Chondrocyte (in vitro differentiated cells): ENCODE measurements at regions not wholly inside any gene's neighbourhood (a gene's known extent, or its start where the extent isn't known, plus 50 kb on each side); places are given as distances from the start of the nearest gene placed in this dataset.
"Not testable (repeated sequence)": the region's sequence is repeated elsewhere in the genome, so short reads cannot be mapped to it uniquely, and the experiment has no call there.

Source experiments
- DNase-seq: peaks from one replicate; pipeline ENCODE4 v3.0.0; 2021; ENCODE audit warnings: mixed read lengths, low spot score
- H3K27ac Mint-ChIP-seq: one replicate; pipeline ENCODE4 v1.8.0; 2021; ENCODE audit warnings: mild to moderate bottlenecking, moderate library complexity, mixed read lengths; ENCODE audit not compliant: unreplicated experiment
- H3K27me3 Mint-ChIP-seq: 2 replicates; pipeline ENCODE4 v1.8.0; 2021; ENCODE audit warnings: low read depth, mixed read lengths
- H3K36me3 Mint-ChIP-seq: 2 replicates; pipeline ENCODE4 v1.8.0; 2021; ENCODE audit warnings: low read depth, mixed read lengths
- H3K4me1 Mint-ChIP-seq: 2 replicates; pipeline ENCODE4 v1.8.0; 2021; ENCODE audit warnings: low read depth, mild to moderate bottlenecking, mixed read lengths
- H3K4me3 Mint-ChIP-seq: one replicate; pipeline ENCODE4 v1.8.0; 2021; ENCODE audit warnings: mild to moderate bottlenecking, moderate library complexity, mixed read lengths; ENCODE audit not compliant: unreplicated experiment
- H3K9me3 Mint-ChIP-seq: 2 replicates; pipeline ENCODE4 v1.8.0; 2021; ENCODE audit warnings: low read depth, mixed read lengths
- CTCF ChIP-seq: fragments of 200-600 bp; sonication (generic); IDR thresholded peaks from 2 replicates; pipeline ENCODE4 v1.5.0; 2021; ENCODE audit warnings: antibody characterized with exemption, mild to moderate bottlenecking, moderate library complexity

- no peak for DNase-seq
- H3K27me3 Mint-ChIP-seq, result no peaks in the 10 kb centered on the region
- TF ChIP-seq CTCF, result no peak
- no peaks in the 10 kb centered on the region for H3K4me1 Mint-ChIP-seq
- no peak overlapping the region for H3K4me3 Mint-ChIP-seq
- H3K9me3 Mint-ChIP-seq, result peaks cover 46% of the 10 kb centered on the region
- H3K27ac Mint-ChIP-seq, result no peak overlapping the region
- no peaks in the 10 kb centered on the region for H3K36me3 Mint-ChIP-seq
Measured at GRCh38 chr18:14970027-14970426, 222.1 kb downstream of the ANKRD30B start.

- Mint-ChIP-seq H3K27ac (no peak overlapping the region), H3K4me3 (no peak overlapping the region), H3K9me3 (peaks cover 49% of the 10 kb centered on the region), H3K4me1 (no peaks in the 10 kb centered on the region), H3K36me3 (no peaks in the 10 kb centered on the region), H3K27me3 (no peaks in the 10 kb centered on the region)
- DNase-seq, result no peak
- TF ChIP-seq CTCF, result no peak
Measured at GRCh38 chr18:14971461-14972185, 223.7 kb downstream of the ANKRD30B start.

- not testable (repeated sequence) for DNase-seq, H3K4me3 Mint-ChIP-seq
- H3K9me3 Mint-ChIP-seq, result peaks cover 63% of the 10 kb centered on the region
Measured at GRCh38 chr18:14973421-14973820, 225.4 kb downstream of the ANKRD30B start.

GRCh38 chr18:14974088-14974487 lies 226.1 kb downstream of the ANKRD30B start:
- no peak for DNase-seq
- Mint-ChIP-seq H3K27ac (no peak overlapping the region), H3K36me3 (no peaks in the 10 kb centered on the region), H3K4me3 (no peak overlapping the region), H3K9me3 (peaks cover 57% of the 10 kb centered on the region), H3K27me3 (no peaks in the 10 kb centered on the region), H3K4me1 (no peaks in the 10 kb centered on the region)
- no peak for TF ChIP-seq CTCF

More at GRCh38 chr18:14973421-14973820, 225.4 kb downstream of the ANKRD30B start:
- not testable (repeated sequence) for H3K36me3 Mint-ChIP-seq, H3K27me3 Mint-ChIP-seq, H3K4me1 Mint-ChIP-seq, H3K27ac Mint-ChIP-seq

GRCh38 chr18:14974576-14974975 lies 226.6 kb downstream of the ANKRD30B start:
- H3K9me3 Mint-ChIP-seq, result peaks cover 52% of the 10 kb centered on the region
- H3K4me1 Mint-ChIP-seq, result no peaks in the 10 kb centered on the region

More at GRCh38 chr18:14974576-14974975, 226.6 kb downstream of the ANKRD30B start:
- no peak overlapping the region for H3K27ac Mint-ChIP-seq
- DNase-seq, result no peak
- no peak for TF ChIP-seq CTCF
- H3K4me3 Mint-ChIP-seq, result no peak overlapping the region
- H3K27me3 Mint-ChIP-seq, result no peaks in the 10 kb centered on the region
- H3K36me3 Mint-ChIP-seq, result no peaks in the 10 kb centered on the region
